SKM-1 treated with dmso at 0.1 percent for 144 hours (cell line): ENCODE measurements at regions not wholly inside any gene's neighbourhood (a gene's known extent, or its start where the extent isn't known, plus 50 kb on each side); places are given as distances from the start of the nearest gene placed in this dataset.

Experiments used
- DNase-seq: peaks from one replicate; lab custom pipeline; 2025; ENCODE audit not compliant: unreplicated experiment; lab: John Stamatoyannopoulos, UW

DNA sequence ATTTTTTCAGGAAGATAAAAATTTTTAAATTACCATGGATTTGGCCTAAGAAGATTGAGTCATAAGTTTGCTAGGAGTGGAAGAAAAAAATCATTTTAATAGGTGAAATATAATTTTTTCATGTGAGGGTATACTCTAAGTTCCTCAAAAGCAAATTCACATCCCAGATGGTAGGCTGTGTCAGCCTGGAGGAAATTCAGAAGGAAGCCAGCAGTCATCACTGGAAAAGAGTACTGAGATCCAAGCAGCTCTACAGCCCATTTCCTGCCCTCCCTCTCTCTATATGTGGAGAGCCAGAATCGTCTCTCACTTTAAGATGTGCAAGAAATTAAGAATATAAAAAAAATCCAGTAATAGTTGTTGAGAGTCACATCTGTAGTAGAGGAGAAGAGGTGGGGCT is 126.5 kb upstream of the CDH18 start:
- DNase-seq, result no peak

DNA sequence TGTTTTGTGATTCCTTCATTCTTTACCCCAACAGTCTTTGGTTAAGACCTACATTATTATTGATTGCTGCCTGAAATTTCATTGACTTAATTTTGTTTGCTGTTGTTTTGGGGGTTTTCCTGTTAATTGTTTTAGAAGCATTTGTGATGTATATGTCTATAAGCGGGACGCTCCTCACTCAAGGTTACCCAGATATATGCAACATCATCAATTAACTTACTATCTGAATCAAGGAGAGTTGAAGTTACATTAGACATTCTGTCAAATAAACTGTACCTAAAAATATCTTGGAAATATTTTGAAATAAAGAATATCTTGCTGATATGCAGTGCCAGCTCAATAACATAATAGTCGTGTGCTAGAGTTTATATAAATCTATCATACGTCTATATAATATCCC is 125.9 kb upstream of the CDH18 start:
- no peak for DNase-seq

DNA sequence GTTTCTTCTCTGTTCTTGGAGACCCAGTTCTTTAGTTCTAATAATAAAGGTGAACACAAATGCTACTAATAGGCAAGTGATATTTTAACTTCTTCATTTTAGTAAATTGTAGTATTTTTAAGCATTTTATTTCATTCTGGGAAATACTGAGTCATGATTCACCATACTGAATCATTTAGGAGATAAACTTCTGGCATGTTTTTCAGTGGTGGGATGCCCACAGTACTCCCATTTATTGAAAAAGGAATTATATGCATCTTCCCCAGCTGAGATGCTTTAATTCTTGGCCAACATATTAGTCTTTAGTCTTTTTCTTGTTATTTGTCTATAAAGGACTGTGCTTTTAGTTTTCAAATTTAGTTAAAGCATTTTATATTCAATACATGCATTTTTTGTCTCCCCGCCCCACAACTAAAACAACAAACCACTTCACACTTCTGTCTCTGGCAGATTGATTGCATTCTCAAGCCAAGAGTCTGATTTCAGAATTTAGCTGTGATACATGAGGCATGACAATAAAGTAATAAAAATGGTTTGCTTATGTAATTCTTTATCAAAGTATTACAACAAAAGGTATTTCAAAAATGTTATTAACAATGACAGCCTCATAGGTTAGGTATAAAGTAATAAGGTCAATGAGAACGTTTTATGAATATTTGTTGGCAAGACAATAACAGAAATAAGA is 125.2 kb upstream of the CDH18 start:
- no peak for DNase-seq

DNA sequence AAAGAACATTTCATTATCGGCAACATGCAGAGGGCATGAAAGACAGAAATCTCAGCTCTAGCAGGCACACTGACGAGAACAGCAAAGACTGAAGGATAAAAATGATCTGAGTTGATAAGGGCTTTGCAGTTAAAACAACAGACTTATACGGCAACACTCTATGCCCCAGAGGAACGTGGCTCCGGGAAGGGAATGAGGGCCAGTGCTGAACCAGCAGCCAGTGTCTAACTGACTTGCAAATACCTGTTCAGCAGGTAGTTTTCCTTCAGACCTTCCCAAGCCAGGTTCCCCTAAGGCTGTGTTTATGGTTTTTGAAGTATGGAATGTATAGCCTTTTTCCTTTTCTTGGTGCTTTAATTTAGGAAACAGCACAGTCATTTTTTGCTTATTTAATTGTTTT is 121.3 kb upstream of the CDH18 start:
- no peak for DNase-seq

DNA sequence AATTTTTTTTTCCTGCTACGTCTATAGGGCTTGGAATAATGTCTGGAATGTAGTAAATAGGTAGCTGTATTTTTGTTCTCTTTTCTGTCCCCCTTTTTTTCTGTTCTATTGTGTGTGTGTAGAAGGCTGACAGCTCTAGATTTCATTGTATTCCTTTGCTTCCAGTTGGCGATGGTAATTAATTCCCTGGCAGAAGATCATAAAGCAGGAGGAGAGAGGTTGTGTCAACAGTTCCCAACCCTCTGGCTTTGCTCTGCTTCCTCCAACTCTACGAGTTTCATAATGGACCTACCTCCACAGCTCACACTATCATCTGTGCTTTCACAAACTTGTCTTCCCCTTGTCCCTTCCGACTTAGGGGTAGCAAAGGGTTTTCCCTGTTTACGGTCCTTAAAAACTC is 117.9 kb upstream of the CDH18 start:
- no peak for DNase-seq

DNA sequence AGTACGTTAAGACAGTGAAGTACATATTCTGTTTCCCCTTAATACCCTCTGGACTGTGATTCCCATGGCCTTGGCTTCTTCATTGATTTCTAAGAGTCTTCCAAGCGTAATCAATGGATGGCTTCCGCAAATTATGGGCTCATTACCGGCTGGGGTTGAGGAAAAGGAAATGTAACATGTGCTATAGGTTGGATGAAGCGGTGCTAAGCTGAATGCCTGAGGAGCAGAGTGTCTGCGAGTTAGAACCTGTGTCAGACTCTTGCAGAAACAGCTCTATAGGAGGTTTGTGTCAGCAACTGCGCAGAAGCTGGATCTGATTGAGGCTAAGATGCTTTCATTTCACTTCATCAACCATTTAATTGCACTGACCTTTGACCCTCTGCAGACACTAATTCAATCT is 114.3 kb upstream of the CDH18 start:
- DNase-seq, result no peak

DNA sequence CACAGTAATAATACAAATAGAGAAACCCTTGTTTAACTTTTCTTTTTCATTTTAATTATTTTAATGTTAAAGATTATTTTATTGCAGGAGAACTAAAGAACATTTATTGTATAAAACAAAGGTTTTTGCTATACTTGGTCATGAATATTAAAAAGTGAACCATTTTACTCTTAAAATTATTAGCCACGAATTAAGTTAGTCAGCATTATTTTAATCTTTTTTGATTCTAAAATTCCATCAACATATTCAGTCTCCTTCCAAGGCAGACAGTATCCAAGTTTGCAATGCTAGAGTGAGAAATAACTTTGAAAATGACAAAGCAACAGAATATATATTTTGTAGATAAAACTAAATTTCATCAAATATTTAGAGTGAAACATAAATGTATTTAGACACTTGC is 110.7 kb upstream of the CDH18 start:
- DNase-seq, result no peak

DNA sequence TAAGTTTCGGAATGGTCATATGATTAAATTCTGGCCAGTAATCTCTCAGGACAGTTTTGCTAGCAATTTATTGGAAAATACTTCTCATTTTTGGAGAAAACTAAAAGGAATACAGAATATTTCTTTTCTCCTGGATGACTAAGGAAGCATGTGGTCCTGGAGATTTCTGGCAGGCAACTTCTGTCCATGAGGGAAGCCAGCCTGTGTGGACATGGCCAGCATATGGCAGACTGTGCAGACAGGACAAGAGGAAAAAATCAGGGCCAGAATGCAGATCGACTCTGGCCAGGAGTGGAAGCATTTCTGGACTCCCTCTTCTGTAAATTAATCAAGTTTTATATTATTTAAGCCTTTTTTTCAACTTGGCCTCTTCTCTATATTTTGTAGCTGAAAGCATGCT is 100.4 kb upstream of the CDH18 start:
- DNase-seq, result no peak

DNA sequence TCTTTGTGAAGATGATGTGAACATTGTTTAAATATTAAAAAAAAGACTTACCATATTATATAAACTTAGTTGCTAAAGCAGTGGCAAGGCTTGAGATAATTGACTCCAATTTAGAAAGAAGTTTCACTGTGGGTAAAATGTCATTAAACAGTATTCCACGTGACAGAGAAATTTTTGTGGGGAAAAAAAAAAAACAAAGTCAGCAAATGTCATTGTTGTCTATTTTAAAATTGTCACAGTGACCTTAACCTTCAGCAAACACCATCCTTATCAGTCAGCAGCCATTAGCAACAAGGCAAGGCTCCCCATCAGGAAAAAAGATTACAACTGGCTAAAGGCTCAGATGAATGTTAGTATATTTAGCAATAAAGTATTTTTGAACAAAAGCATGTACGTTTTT is 99.3 kb upstream of the CDH18 start:
- DNase-seq, result no peak

DNA sequence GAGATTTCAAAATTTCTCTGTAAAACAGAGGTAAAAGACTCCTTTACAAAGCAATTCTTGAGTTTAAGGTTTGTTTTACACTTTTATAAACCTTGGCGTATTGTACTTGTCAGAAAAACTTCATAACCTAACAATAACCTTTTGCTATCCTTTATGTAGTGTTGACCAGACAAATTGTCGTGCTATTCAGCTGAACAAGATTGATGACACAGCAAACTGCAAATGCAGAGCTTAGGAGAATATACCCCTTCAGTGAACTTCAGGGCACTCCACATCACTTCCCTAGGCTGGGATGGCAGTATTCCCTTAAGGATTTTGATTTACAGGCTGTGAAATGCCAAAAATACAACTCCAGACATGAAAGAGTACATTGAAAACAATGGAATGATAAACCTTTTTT is 89.2 kb upstream of the CDH18 start:
- DNase-seq, result no peak

DNA sequence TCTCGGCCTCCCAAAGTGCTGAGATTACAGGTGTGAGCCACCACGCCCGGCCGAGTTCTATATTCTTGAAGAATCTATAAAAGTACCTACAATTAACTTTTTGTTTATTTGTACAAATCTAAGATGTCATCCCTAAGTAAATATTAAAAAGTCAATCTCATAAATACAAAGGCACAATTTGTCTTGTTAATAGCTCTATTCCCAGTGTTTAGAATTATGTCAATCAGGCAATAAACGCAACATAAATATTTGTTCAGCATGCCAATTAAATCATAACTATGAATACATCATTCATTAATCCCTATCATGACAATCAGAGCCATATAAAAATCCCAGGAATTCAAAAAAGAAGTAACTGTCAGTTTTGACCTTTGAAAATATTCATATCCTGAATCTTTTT is 68.9 kb upstream of the CDH18 start:
- no peak for DNase-seq

DNA sequence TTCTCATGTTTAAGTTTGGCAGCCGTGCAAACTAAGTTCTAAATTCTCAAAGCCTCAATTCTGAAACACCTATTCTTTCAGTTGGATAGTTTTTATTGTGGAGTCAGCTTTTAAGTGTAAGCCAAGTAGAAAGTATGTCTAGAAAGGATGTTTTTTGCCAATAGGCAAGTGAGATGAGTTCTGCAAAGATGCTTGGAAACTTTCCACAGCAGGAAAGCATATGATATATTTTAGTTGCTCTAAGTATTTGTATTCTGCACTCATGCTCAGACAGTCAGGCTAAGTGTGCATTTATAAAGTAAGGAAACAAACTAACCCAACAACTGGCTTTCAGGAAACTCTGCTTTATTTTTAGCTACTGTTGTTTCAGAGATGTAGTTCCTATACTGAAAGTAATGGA is 67.3 kb upstream of the CDH18 start:
- no peak for DNase-seq

DNA sequence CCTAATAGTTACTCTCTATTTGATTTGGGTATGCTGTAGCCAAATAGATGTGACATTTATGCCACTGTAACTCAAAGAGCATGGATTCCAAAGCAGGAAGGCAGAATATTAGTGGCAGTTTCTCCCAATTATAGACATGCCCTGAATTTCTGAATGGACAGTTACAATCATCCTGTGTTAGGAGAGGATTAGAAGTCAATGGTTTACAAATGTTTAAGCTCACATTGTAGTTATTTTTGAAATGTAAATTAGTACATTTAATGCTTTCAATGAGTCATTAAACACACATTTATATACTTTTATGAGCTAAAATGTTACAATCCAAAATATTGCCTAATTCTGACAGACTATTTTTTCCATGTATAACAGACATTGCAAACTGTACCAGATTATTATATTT is 62.3 kb upstream of the CDH18 start:
- no peak for DNase-seq

DNA sequence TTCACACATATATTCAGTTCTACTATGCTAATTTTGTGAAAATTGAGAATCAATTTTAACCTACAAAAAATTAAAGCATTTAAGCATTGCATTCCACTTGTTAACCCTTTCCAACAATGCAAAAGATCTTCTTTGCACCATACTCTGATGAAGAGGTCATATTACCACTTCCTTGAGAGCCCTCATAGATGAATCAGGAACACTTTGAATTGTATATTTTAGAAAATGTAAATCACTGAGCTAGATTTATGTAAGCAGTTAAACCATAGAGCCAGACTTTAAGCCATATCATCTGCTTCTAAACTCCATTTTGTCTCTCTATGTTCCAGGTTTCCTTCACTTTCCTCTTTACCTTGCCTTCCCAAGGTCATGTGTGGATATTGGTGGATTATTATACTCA is 56.5 kb upstream of the CDH18 start:
- DNase-seq, result no peak

DNA sequence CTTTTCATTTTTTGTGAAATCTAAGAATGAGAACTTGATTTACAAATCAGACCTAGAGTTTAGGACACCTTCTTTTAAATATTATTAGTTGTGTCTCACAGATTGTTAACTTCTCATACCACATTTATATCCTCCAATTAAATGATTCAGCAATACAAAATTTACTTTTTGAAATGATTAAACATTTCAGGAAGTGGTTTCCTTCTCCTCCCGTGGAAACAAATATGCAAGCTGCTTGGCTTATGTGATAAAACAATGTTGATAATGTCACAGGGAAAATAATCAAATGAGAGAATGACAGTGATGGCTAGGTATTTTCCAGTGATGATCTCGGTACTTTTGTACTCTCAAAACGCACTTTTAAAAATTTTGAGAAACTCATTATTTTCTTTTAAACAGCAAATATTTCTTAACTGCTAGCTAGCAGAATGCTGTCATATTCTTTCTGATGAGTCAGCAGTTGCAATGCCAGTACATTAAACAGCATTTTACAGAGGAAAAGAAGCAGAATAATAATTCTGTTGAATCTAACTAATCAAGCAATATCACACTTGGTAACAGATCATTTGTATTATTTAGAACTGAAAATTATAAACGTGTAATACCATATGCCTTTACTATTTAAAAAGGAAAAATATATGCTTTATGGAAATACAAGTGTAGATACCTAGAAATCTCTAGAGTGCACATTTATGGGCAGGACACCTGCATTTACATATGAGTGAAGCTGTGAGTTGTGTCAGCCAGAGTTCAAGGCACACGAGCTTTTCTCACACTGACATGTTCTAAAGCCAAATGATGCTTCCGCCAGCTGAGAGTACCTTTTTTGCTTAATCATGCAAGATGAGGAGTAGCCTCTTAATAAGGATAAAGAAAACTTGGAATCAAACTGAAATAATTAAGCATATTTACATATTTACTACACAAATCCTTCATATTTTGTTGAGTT is 53.6 kb upstream of the CDH18 start:
- DNase-seq, result no peak

DNA sequence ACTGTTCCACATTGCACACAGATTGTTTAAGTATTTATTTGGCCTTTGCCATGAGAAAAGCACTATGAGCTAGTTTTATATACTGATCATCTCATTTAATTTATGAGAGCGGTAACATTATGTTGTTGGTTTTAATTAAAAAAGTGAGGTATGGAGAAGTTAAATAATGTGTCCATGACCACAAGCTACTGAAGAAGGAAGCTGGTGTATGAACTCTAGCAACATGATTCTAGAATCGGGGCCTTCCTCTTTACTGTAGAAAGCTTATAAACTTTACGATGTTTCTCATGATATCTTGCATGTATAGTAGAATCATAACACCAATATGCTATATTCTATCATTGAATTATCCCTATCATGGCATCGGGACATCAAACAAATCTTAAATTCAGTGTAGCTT is 52.9 kb upstream of the CDH18 start:
- DNase-seq, result no peak
